ENCODE measurements at regions not wholly inside any gene's neighbourhood (a gene's known extent, or its start where the extent isn't known, plus 50 kb on each side); places are given as distances from the start of the nearest gene placed in this dataset.

- Histone ChIP-seq H3K36me3 (no peaks in the 10 kb centered on the region), H3K4me3 (no peak overlapping the region), H3K9me3 (peaks cover 0 to 34% (median 17%) of the 10 kb centered on the region in 11 donors), H3K27ac (no peak overlapping the region), H3K4me1 (no peaks in the 10 kb centered on the region), H3K27me3 (no peaks in the 10 kb centered on the region)
- no peak for TF ChIP-seq CTCF (IDR thresholded peaks at IDR 0.05)
- intact Hi-C loops (cut with DNase I): no loop called here
- ATAC-seq: no peak
- DNase-seq: no peak
- WGBS, 2 donors: 81 to 83% methylated on average over 2 of the region's 2 CpGs
Observed at GRCh38 chr4:124192544-124192943, 520.0 kb downstream of the ANKRD50 start.

GRCh38 chr4:124199185-124199584 lies 513.3 kb downstream of the ANKRD50 start:
- H3K9me3 ChIP-seq: peaks cover 0 to 4% (median 0%) of the 10 kb centered on the region in 11 donors
- no peaks in the 10 kb centered on the region for H3K27me3 ChIP-seq
- peak overlapping the region in 1 of 10 donors; percentile 5 for H3K27ac ChIP-seq
- DNase-seq (no peak), ATAC-seq (no peak)
- 92 to 93% methylated on average over 2 of the region's 2 CpGs for WGBS, 2 donors
- H3K36me3 ChIP-seq: no peaks in the 10 kb centered on the region
- intact Hi-C loops (cut with DNase I): no loop called here
- no peak overlapping the region for H3K4me3 ChIP-seq
- no peak for TF ChIP-seq CTCF (IDR thresholded peaks at IDR 0.05)
- H3K4me1 ChIP-seq: peaks cover 0 to 8% (median 0%) of the 10 kb centered on the region in 9 donors

GRCh38 chr4:124199755-124200154 lies 512.8 kb downstream of the ANKRD50 start:
- no peaks in the 10 kb centered on the region for H3K27me3 ChIP-seq
- H3K36me3 ChIP-seq: no peaks in the 10 kb centered on the region
- DNase-seq (no peak), ATAC-seq (no peak)
- peak overlapping the region in 1 of 10 donors; percentile 5 for H3K27ac ChIP-seq
- no peaks in the 10 kb centered on the region for H3K9me3 ChIP-seq
- WGBS, 2 donors: 62 to 82% methylated on average over 4 of the region's 4 CpGs
- H3K4me3 ChIP-seq: no peak overlapping the region
- H3K4me1 ChIP-seq: peaks cover 0 to 8% (median 0%) of the 10 kb centered on the region in 9 donors
- intact Hi-C loops (cut with DNase I): no loop called here
- TF ChIP-seq CTCF (IDR thresholded peaks at IDR 0.05): no peak

- H3K4me3 ChIP-seq: no peak overlapping the region
- TF ChIP-seq CTCF (IDR thresholded peaks at IDR 0.05): no peak
Observed at GRCh38 chr4:124201636-124202035, 510.9 kb downstream of the ANKRD50 start.

More at GRCh38 chr4:124201636-124202035, 510.9 kb downstream of the ANKRD50 start:
- ATAC-seq (no peak), DNase-seq (no peak)
- Histone ChIP-seq H3K27me3 (no peaks in the 10 kb centered on the region), H3K4me1 (peaks cover 0 to 8% (median 0%) of the 10 kb centered on the region in 9 donors), H3K27ac (no peak overlapping the region), H3K9me3 (no peaks in the 10 kb centered on the region), H3K36me3 (no peaks in the 10 kb centered on the region)
- WGBS, 2 donors: 79 to 87% methylated on average over 1 of the region's 1 CpG
- intact Hi-C loops (cut with DNase I): no loop called here
